K562 (cell line): ENCODE measurements at regions not wholly inside any gene's neighbourhood (a gene's known extent, or its start where the extent isn't known, plus 50 kb on each side); places are given as distances from the start of the nearest gene placed in this dataset.

Experiments used
- DNMT1 ChIP-seq: fragments of 450-650 bp; IDR thresholded peaks from 2 replicates; pipeline ENCODE4 v1.6.1; 2016; ENCODE audit warnings: antibody characterized with exemption, mild to moderate bottlenecking
- EHMT2 ChIP-seq: fragments of 450-650 bp; IDR thresholded peaks from 2 replicates; pipeline ENCODE4 v1.6.1; 2018; ENCODE audit warnings: antibody characterized with exemption
- ESRRA ChIP-seq: fragments of 450-650 bp; IDR thresholded peaks from 2 replicates; pipeline ENCODE4 v1.6.1; 2014; ENCODE audit warnings: low read depth, mild to moderate bottlenecking, moderate library complexity, borderline replicate concordance
- PTRF ChIP-seq: fragments of 450-650 bp; IDR thresholded peaks from 2 replicates; pipeline ENCODE4 v1.6.1; 2016; ENCODE audit warnings: mild to moderate bottlenecking, missing genetic modification characterization, missing compliant biosample characterization
- RAD21 ChIP-seq, 2 experiments: fragments of 250-450 bp in 1 of 2; fragments of 450-650 bp in 1 of 2; sonication (Bioruptor Pico) in 1 of 2; formaldehyde crosslinking in 1 of 2; IDR thresholded peaks in 1 of 2; conservative IDR thresholded peaks in 1 of 2; 2 replicates each; pipeline versions ENCODE4 v1.4.0 to v1.8.0; 2020 to 2022; ENCODE audit warnings: mild to moderate bottlenecking in 2 of 2, moderate library complexity in 1 of 2
- SIX5 ChIP-seq, 2 experiments: IDR thresholded peaks; 2 replicates each; pipeline ENCODE4 v1.6.1; 2011; ENCODE audit warnings: low read length in 2 of 2, borderline replicate concordance in 1 of 2, low read depth in 1 of 2, mild to moderate bottlenecking in 1 of 2, moderate library complexity in 1 of 2; ENCODE audit not compliant: insufficient read depth in 1 of 2
- SP2 ChIP-seq: IDR thresholded peaks from 2 replicates; pipeline ENCODE4 v1.6.1; 2011; ENCODE audit warnings: mild to moderate bottlenecking, low read depth, low read length, moderate library complexity; ENCODE audit not compliant: poor library complexity, severe bottlenecking; ENCODE audit errors: extremely low read depth
- TCF7 ChIP-seq: sonication (generic); IDR thresholded peaks from 2 replicates; pipeline ENCODE4 v1.6.1; 2016; ENCODE audit warnings: antibody characterized with exemption, borderline replicate concordance
- USF2 ChIP-seq: sonication (generic); formaldehyde crosslinking; IDR thresholded peaks from 2 replicates; pipeline ENCODE4 v1.5.0; 2020; ENCODE audit warnings: missing genetic modification reagents
- ZNF324 ChIP-seq: fragments of 250-450 bp; sonication (Bioruptor Pico); IDR thresholded peaks from 2 replicates; pipeline ENCODE4 v1.4.0; 2020; ENCODE audit warnings: mild to moderate bottlenecking
- TF ChIP-seq, protein P1 (sequence below), 3 experiments: IDR thresholded peaks in 2 of 3; conservative IDR thresholded peaks in 1 of 3; 2 replicates each; pipeline ENCODE4 v1.5.1; 2011 to 2012; ENCODE audit warnings: low read length in 3 of 3, mild to moderate bottlenecking in 3 of 3, control low read depth in 2 of 3, improper control_type of control experiment in 1 of 3, inconsistent platforms in 1 of 3, low read depth in 1 of 3, mixed read lengths in 1 of 3, moderate library complexity in 1 of 3; ENCODE audit not compliant: insufficient read depth in 2 of 3

DNA sequence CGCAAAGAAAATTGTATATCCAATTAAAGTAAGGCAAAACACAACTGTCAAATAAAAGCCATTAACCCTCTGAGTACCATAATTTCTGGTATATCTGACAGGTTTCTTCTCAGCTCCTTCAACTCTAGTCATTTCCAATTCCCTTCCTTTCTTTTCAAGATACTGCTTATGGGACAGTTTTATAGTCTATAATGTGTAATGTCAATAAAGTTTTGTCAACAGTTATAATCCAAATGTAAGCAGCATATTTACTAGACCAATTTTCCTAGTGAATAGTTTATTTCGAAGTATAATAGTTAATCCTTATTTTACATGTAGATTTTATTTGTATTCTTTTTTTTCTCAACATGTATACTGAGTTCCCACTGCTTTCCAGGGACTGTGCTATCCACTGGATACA is 1081.8 kb downstream of the EPHA7 start:
- TF ChIP-seq ESRRA (no peak), DNMT1 (no peak), ZNF324 (CRISPR knock-in tag) (no peak), SIX5 (IDR thresholded peaks at IDR 0.05; ENCODE audit: borderline replicate concordance in 1 of 2, insufficient read depth in 1 of 2, low read depth in 1 of 2, low read length in 2 of 2) (no peak), PTRF (no peak), SP2 (no peak), EHMT2 (no peak), USF2 (no peak), TCF7 (no peak), RAD21 (CRISPR knock-in tag; conservative IDR thresholded peaks at IDR 0.05 in 1 of 2, IDR thresholded peaks at IDR 0.05 in 1 of 2) (no peak)
- TF ChIP-seq, protein P1, sequence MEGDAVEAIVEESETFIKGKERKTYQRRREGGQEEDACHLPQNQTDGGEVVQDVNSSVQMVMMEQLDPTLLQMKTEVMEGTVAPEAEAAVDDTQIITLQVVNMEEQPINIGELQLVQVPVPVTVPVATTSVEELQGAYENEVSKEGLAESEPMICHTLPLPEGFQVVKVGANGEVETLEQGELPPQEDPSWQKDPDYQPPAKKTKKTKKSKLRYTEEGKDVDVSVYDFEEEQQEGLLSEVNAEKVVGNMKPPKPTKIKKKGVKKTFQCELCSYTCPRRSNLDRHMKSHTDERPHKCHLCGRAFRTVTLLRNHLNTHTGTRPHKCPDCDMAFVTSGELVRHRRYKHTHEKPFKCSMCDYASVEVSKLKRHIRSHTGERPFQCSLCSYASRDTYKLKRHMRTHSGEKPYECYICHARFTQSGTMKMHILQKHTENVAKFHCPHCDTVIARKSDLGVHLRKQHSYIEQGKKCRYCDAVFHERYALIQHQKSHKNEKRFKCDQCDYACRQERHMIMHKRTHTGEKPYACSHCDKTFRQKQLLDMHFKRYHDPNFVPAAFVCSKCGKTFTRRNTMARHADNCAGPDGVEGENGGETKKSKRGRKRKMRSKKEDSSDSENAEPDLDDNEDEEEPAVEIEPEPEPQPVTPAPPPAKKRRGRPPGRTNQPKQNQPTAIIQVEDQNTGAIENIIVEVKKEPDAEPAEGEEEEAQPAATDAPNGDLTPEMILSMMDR (IDR thresholded peaks at IDR 0.05 in 2 of 3, conservative IDR thresholded peaks at IDR 0.05 in 1 of 3; ENCODE audit: insufficient read depth in 2 of 3, low read depth in 1 of 3, low read length in 3 of 3) = no peak
